Fibroblast of skin of right quadriceps (primary cell): ENCODE measurements at regions not wholly inside any gene's neighbourhood (a gene's known extent, or its start where the extent isn't known, plus 50 kb on each side); places are given as distances from the start of the nearest gene placed in this dataset.

Experiments used
- DNase-seq: peaks from one replicate; pipeline ENCODE4 v3.0.0-alpha.2; 2013

- DNase-seq = no peak
Observed at GRCh38 chr11:27857014-27857413, 156.8 kb upstream of the BDNF start.

GRCh38 chr11:27848423-27848822 lies 148.2 kb upstream of the BDNF start:
- DNase-seq = no peak

- no peak for DNase-seq
Observed at GRCh38 chr11:27847496-27847895, 147.2 kb upstream of the BDNF start.

GRCh38 chr11:27842290-27842689 lies 142.0 kb upstream of the BDNF start:
- no peak for DNase-seq

GRCh38 chr11:27841023-27841422 lies 140.8 kb upstream of the BDNF start:
- no peak for DNase-seq

GRCh38 chr11:27839226-27839913 lies 139.1 kb upstream of the BDNF start:
- peak; percentile 60 for DNase-seq

GRCh38 chr11:27838674-27839073 lies 138.4 kb upstream of the BDNF start:
- no peak for DNase-seq

- DNase-seq = no peak
Observed at GRCh38 chr11:27837895-27838563, 137.8 kb upstream of the BDNF start.

GRCh38 chr11:27830206-27830605 lies 130.0 kb upstream of the BDNF start:
- no peak for DNase-seq

GRCh38 chr11:27820249-27820648 lies 120.0 kb upstream of the BDNF start:
- DNase-seq = peak; percentile 61

GRCh38 chr11:27816197-27816596 lies 115.9 kb upstream of the BDNF start:
- DNase-seq = no peak

GRCh38 chr11:27812341-27812740 lies 112.1 kb upstream of the BDNF start:
- DNase-seq = peak; percentile 46

- peak; percentile 67 for DNase-seq
Observed at GRCh38 chr11:27807596-27807995, 107.3 kb upstream of the BDNF start.

GRCh38 chr11:27806122-27806521 lies 105.9 kb upstream of the BDNF start:
- no peak for DNase-seq

GRCh38 chr11:27795955-27796861 lies 96.0 kb upstream of the BDNF start:
- no peak for DNase-seq

GRCh38 chr11:27786864-27787263 lies 86.6 kb upstream of the BDNF start:
- DNase-seq = no peak

- DNase-seq = no peak
Observed at GRCh38 chr11:27786331-27786730, 86.1 kb upstream of the BDNF start.

- DNase-seq = peak; percentile 14
Observed at GRCh38 chr11:27783701-27784355, 83.6 kb upstream of the BDNF start.

GRCh38 chr11:27777033-27777432 lies 76.8 kb upstream of the BDNF start:
- no peak for DNase-seq

- DNase-seq = no peak
Observed at GRCh38 chr11:27773884-27774283, 73.6 kb upstream of the BDNF start.

GRCh38 chr11:27771516-27771915 lies 71.3 kb upstream of the BDNF start:
- no peak for DNase-seq

GRCh38 chr11:27770576-27770975 lies 70.3 kb upstream of the BDNF start:
- DNase-seq = peak; percentile 18

GRCh38 chr11:27763736-27764135 lies 63.5 kb upstream of the BDNF start:
- DNase-seq = no peak
